HEK293T (cell line): ENCODE measurements at regions not wholly inside any gene's neighbourhood (a gene's known extent, or its start where the extent isn't known, plus 50 kb on each side); places are given as distances from the start of the nearest gene placed in this dataset.

Source experiments
- CTCF ChIA-PET: fragments of 350-600 bp; formaldehyde crosslinking; extraction: SDS; loops from one replicate; lab custom pipeline; 2021; ENCODE audit warnings: antibody characterized with exemption, inconsistent platforms; lab: Yijun Ruan, JAX
- POLR2A ChIA-PET: fragments of 350-600 bp; formaldehyde crosslinking; extraction: SDS; loops from one replicate; lab custom pipeline; 2020; ENCODE audit warnings: antibody characterized with exemption, inconsistent platforms; lab: Yijun Ruan, JAX
- DNase-seq: peaks from one replicate; pipeline ENCODE4 v3.0.0; 2012; ENCODE audit warnings: mixed read lengths; ENCODE audit errors: extremely low spot score
- ARNT ChIP-seq: fragments of 450-650 bp; IDR thresholded peaks from 2 replicates; pipeline ENCODE4 v1.6.1; 2017; ENCODE audit warnings: mild to moderate bottlenecking
- BHLHE40 ChIP-seq: fragments of 450-650 bp; IDR thresholded peaks from 2 replicates; pipeline ENCODE4 v1.6.1; 2016; ENCODE audit warnings: mild to moderate bottlenecking, moderate library complexity, borderline replicate concordance
- CTBP1 ChIP-seq: fragments of 450-650 bp; IDR thresholded peaks from 2 replicates; pipeline ENCODE4 v1.6.1; 2016; ENCODE audit warnings: borderline replicate concordance
- ELF4 ChIP-seq: fragments of 450-650 bp; IDR thresholded peaks from 2 replicates; pipeline ENCODE4 v1.6.1; 2017; ENCODE audit warnings: antibody characterized with exemption
- FOXA1 ChIP-seq: fragments of 450-650 bp; IDR thresholded peaks from 2 replicates; pipeline ENCODE4 v1.6.1; 2016; ENCODE audit warnings: mild to moderate bottlenecking
- FOXK2 ChIP-seq: fragments of 450-650 bp; IDR thresholded peaks from 2 replicates; pipeline ENCODE4 v1.6.1; 2016; ENCODE audit warnings: mild to moderate bottlenecking
- FOXM1 ChIP-seq: fragments of 450-650 bp; IDR thresholded peaks from 2 replicates; pipeline ENCODE4 v1.6.1; 2017; ENCODE audit warnings: mild to moderate bottlenecking, borderline replicate concordance
- HDGF ChIP-seq: fragments of 450-650 bp; IDR thresholded peaks from 2 replicates; pipeline ENCODE4 v1.6.1; 2017; ENCODE audit warnings: antibody characterized with exemption, borderline replicate concordance
- L3MBTL2 ChIP-seq: fragments of 450-650 bp; conservative IDR thresholded peaks from 2 replicates; pipeline ENCODE4 v1.6.1; 2016; ENCODE audit warnings: mild to moderate bottlenecking
- LEF1 ChIP-seq: fragments of 450-650 bp; IDR thresholded peaks from 2 replicates; pipeline ENCODE4 v1.6.1; 2017; ENCODE audit warnings: mild to moderate bottlenecking, borderline replicate concordance
- NFRKB ChIP-seq: fragments of 450-650 bp; IDR thresholded peaks from 2 replicates; pipeline ENCODE4 v1.6.1; 2016; ENCODE audit warnings: mild to moderate bottlenecking, moderate library complexity
- PKNOX1 ChIP-seq: fragments of 450-650 bp; IDR thresholded peaks from 2 replicates; pipeline ENCODE4 v1.6.1; 2016
- SP1 ChIP-seq: fragments of 450-650 bp; IDR thresholded peaks from 2 replicates; pipeline ENCODE4 v1.6.1; 2017
- SUZ12 ChIP-seq: fragments of 450-650 bp; IDR thresholded peaks from 2 replicates; pipeline ENCODE4 v1.6.1; 2016; ENCODE audit warnings: mild to moderate bottlenecking
- TARDBP ChIP-seq: fragments of 450-650 bp; IDR thresholded peaks from 2 replicates; pipeline ENCODE4 v1.6.1; 2016
- ZNF384 ChIP-seq: fragments of 450-650 bp; IDR thresholded peaks from 2 replicates; pipeline ENCODE4 v1.6.1; 2016

- TF ChIP-seq CTBP1 (no peak), FOXK2 (no peak), ELF4 (no peak), TARDBP (no peak)
- POLR2A ChIA-PET: no interaction called here
- CTCF ChIA-PET: no interaction called here
- no peak for DNase-seq
Observed at GRCh38 chr2:237254911-237255578, 158.9 kb downstream of the COL6A3 start.

DNA sequence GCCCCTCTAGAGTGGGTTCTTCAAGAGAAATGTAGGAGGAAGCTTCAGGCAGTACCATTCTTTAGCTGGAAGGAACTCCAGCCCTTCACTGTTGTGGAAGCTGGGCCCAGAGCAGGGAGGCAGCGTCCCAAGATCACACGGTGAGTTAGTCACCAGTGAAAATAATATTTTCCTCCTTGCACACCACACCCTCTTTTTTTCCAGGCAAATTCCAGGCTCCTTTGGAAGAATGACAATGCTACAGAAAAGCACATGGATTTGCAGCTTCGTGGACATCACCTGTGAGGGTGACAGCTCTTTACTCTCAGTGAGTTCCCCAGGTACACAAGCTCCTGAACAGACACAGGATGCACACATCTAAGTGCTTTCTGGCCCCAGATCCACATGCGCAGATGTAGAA, 157.1 kb downstream of the COL6A3 start:
- CTCF ChIA-PET: no interaction called here
- no peak for DNase-seq
- POLR2A ChIA-PET: no interaction called here
- TF ChIP-seq PKNOX1: no peak
- no peak for TF ChIP-seq SP1
- TF ChIP-seq NFRKB: no peak

GRCh38 chr2:237257471-237257951, 156.5 kb downstream of the COL6A3 start:
- DNase-seq: no peak
- ChIA-PET CTCF (no interaction called here), POLR2A (interaction anchor here (1.1 kb wide), 1 partner anchor 173 kb away, joined by 3 read pairs; no protein-coding TSS in a partner anchor)
- no peak for TF ChIP-seq TARDBP
- TF ChIP-seq SUZ12: no peak
- no peak for TF ChIP-seq ARNT
- no peak for TF ChIP-seq ZNF384
- TF ChIP-seq LEF1: no peak
- no peak for TF ChIP-seq FOXM1
- TF ChIP-seq HDGF: no peak
- TF ChIP-seq PKNOX1: no peak
- TF ChIP-seq FOXK2: no peak
- no peak for TF ChIP-seq ELF4
- TF ChIP-seq CTBP1: no peak
- no peak for TF ChIP-seq BHLHE40
- TF ChIP-seq SP1: no peak
- no peak for TF ChIP-seq L3MBTL2
- no peak for TF ChIP-seq FOXA1
- no peak for TF ChIP-seq NFRKB

- TF ChIP-seq FOXM1: no peak
- no peak for TF ChIP-seq L3MBTL2
- TF ChIP-seq BHLHE40: no peak
- CTCF ChIA-PET: no interaction called here
Observed at GRCh38 chr2:237258116-237258515, 155.8 kb downstream of the COL6A3 start.

GRCh38 chr2:237258615-237259014, 155.3 kb downstream of the COL6A3 start:
- CTCF ChIA-PET: no interaction called here
- no peak for DNase-seq
- TF ChIP-seq CTBP1 (no peak), L3MBTL2 (no peak), SP1 (no peak), LEF1 (no peak), SUZ12 (no peak), BHLHE40 (no peak), ELF4 (no peak), FOXA1 (no peak), HDGF (no peak), FOXK2 (no peak), FOXM1 (no peak), ZNF384 (no peak), PKNOX1 (no peak), ARNT (no peak)
- POLR2A ChIA-PET: no interaction called here

More at GRCh38 chr2:237258116-237258515, 155.8 kb downstream of the COL6A3 start:
- DNase-seq: no peak
- POLR2A ChIA-PET: interaction anchor here (1.1 kb wide), 1 partner anchor 174 kb away, joined by 3 read pairs; no protein-coding TSS in a partner anchor

DNA sequence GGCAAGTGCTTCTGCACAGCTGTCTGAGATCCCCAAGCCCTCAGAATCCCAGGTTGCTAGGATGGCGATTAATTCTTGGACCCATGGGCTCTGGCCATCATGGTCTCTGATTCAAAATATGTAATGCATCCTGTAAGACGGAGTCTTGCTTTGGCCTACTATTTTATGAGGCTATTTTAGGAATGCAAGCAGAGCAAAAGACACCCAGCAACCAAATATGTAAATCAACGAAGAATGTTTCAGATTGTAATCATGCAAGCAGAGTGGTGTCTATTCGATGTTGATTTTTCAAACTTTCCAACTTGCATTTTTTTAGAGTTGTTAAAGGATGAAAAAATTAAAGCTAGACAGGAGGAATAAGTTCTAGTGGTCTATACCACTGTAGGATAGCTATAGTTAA, 154.8 kb downstream of the COL6A3 start:
- ChIA-PET CTCF (no interaction called here), POLR2A (no interaction called here)
- DNase-seq: no peak
- TF ChIP-seq SP1 (no peak), ARNT (no peak), FOXK2 (no peak), ZNF384 (no peak)

GRCh38 chr2:237260039-237260620, 153.8 kb downstream of the COL6A3 start:
- POLR2A ChIA-PET: no interaction called here
- TF ChIP-seq CTBP1 (no peak), NFRKB (no peak), FOXM1 (no peak), SP1 (no peak), PKNOX1 (no peak)
- DNase-seq: no peak
- CTCF ChIA-PET: no interaction called here
